ENCODE measurements at regions not wholly inside any gene's neighbourhood (a gene's known extent, or its start where the extent isn't known, plus 50 kb on each side); places are given as distances from the start of the nearest gene placed in this dataset.

DNA sequence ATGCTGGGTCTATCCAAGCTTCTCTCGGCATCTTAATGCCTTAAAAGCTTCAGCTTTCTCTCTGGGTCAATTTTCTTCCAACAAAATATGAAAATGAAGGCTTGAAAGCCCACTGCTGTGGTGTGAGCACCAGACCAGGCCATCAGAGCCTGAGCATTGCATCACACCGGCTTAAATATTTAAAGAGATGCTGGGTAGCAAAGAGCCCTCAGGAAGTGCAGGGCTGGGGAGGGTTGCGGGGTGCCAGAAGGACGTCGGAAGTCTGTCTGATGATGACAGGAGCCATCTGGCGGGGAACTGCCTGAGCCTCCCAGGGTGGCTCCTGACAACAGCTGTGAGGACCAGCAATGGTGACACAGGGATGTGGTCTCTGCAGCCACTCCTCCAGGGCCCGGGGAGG lies 185.5 kb downstream of the OLFM1 start:
- Histone ChIP-seq H3K4me2 (no peak overlapping the region), H3K36me3 (no peaks in the 10 kb centered on the region), H2AFZ (replicated peaks) (no peak overlapping the region), H3K4me1 (peaks cover 13% of the 10 kb centered on the region), H3K4me3 (no peak overlapping the region), H3K9me3 (ENCODE audit: low read depth) (no peaks in the 10 kb centered on the region), H3F3A (ENCODE audit: low read depth) (peaks cover 7% of the 10 kb centered on the region), H4K20me1 (ENCODE audit: low read depth) (no peaks in the 10 kb centered on the region), H3K27ac (no peak overlapping the region), H3K27me3 (no peaks in the 10 kb centered on the region), H3K9ac (no peak overlapping the region), H3K79me2 (ENCODE audit: low read depth) (no peaks in the 10 kb centered on the region)
- Mint-ChIP-seq H3K27ac (no peak overlapping the region), H3K36me3 (no peaks in the 10 kb centered on the region), H3K9me3 (no peaks in the 10 kb centered on the region), H3K27me3 (ENCODE audit: insufficient read depth, low read depth) (peaks cover 16% of the 10 kb centered on the region), H3K4me3 (no peak overlapping the region), H3K4me1 (peaks cover 33% of the 10 kb centered on the region)
- DNase-seq (ENCODE audit: low spot score) = no peak
- TF ChIP-seq EZH2 (IDR thresholded peaks at IDR 0.05) = no peak
- no peak for TF ChIP-seq EZH2phosphoT487 (IDR thresholded peaks at IDR 0.05)
- TF ChIP-seq CTCF (IDR thresholded peaks at IDR 0.05) = no peak

DNA sequence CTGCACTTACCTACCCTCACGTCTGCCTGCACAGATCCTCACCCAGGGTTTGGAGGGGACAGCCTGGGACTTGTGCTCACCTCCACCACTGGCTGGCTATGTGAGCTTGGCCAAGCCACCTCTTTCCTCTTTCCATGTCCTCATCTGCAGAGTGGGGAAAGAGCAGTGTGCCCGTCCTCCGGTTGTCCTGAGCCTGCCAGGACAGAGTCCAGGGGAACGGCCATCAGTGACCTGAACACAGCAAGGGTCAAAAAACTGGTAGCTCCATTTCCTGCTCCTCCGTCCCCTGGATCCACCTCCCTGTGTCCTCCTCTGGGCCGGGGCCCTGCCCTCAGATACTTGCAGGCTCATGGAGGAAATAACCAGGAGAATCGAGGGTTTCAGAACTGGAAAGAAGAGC lies 187.7 kb downstream of the OLFM1 start:
- Histone ChIP-seq H3K9me3 (ENCODE audit: low read depth) (no peaks in the 10 kb centered on the region), H3K36me3 (no peaks in the 10 kb centered on the region), H3K27ac (no peak overlapping the region), H3K4me1 (peaks cover 9% of the 10 kb centered on the region), H3F3A (ENCODE audit: low read depth) (peaks cover 3% of the 10 kb centered on the region), H3K9ac (no peak overlapping the region), H3K79me2 (ENCODE audit: low read depth) (no peaks in the 10 kb centered on the region), H3K27me3 (no peaks in the 10 kb centered on the region), H3K4me3 (no peak overlapping the region), H4K20me1 (ENCODE audit: low read depth) (no peaks in the 10 kb centered on the region), H3K4me2 (no peak overlapping the region), H2AFZ (replicated peaks) (no peak overlapping the region)
- no peak for DNase-seq (ENCODE audit: low spot score)
- Mint-ChIP-seq H3K36me3 (no peaks in the 10 kb centered on the region), H3K4me3 (no peak overlapping the region), H3K27me3 (ENCODE audit: insufficient read depth, low read depth) (peaks cover 12% of the 10 kb centered on the region), H3K27ac (peak overlapping the region; percentile 39), H3K4me1 (peaks cover 24% of the 10 kb centered on the region), H3K9me3 (no peaks in the 10 kb centered on the region)
- TF ChIP-seq CTCF (IDR thresholded peaks at IDR 0.05) (no peak), EZH2 (IDR thresholded peaks at IDR 0.05) (no peak), EZH2phosphoT487 (IDR thresholded peaks at IDR 0.05) (no peak)

DNA sequence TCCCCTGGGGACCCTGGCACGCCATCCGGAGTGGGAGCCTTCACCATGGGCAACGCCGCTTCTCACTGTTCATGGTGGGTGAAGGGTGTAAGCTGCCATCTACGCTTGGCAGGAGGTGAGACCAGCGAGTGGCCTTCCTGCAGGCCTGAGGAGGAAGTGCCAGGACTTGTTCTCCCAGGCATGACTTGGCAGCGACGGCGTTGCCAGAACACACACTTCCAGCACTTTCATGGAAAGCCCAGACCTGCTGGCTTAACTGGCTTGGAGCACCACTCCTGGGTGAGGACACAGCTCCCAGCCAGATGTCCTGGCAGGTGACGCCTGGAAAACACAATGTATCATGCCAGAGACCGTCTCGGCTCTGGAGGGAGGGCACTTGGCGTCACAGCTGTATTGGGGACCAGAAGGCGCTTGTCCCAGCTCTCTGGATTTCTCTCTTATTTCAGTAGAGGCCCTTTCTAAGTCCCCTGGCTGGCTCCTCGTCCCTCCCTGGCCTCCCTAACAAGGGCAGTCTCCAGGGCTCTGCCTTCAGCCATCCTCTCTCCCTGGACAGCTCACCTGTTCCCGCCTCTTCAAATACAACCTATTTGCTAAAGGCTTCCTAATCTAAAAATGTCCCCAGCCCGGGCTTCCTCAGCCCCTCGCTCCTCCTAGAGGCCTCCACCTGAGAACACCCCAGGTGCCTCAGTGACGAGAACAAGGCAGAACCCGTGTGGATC lies 188.3 kb downstream of the OLFM1 start:
- Mint-ChIP-seq H3K4me1 (peaks cover 18% of the 10 kb centered on the region), H3K4me3 (no peak overlapping the region), H3K36me3 (no peaks in the 10 kb centered on the region), H3K27me3 (ENCODE audit: insufficient read depth, low read depth) (peaks cover 13% of the 10 kb centered on the region), H3K9me3 (no peaks in the 10 kb centered on the region), H3K27ac (peak overlapping the region; percentile 17)
- H4K20me1 ChIP-seq (ENCODE audit: low read depth) = no peaks in the 10 kb centered on the region
- no peaks in the 10 kb centered on the region for H3K36me3 ChIP-seq
- H2AFZ ChIP-seq (replicated peaks) = no peak overlapping the region
- no peak for DNase-seq (ENCODE audit: low spot score)
- no peak overlapping the region for H3K27ac ChIP-seq
- H3K79me2 ChIP-seq (ENCODE audit: low read depth) = no peaks in the 10 kb centered on the region
- no peak for TF ChIP-seq CTCF (IDR thresholded peaks at IDR 0.05)
- no peak for TF ChIP-seq EZH2phosphoT487 (IDR thresholded peaks at IDR 0.05)
- no peak overlapping the region for H3K9ac ChIP-seq
- H3K4me2 ChIP-seq = no peak overlapping the region
- H3K4me3 ChIP-seq = no peak overlapping the region
- H3K27me3 ChIP-seq = no peaks in the 10 kb centered on the region
- H3K9me3 ChIP-seq (ENCODE audit: low read depth) = no peaks in the 10 kb centered on the region
- peaks cover 3% of the 10 kb centered on the region for H3K4me1 ChIP-seq
- peaks cover 1% of the 10 kb centered on the region for H3F3A ChIP-seq (ENCODE audit: low read depth)
